SK-N-SH (cell line): ENCODE measurements at regions not wholly inside any gene's neighbourhood (a gene's known extent, or its start where the extent isn't known, plus 50 kb on each side); places are given as distances from the start of the nearest gene placed in this dataset.

ENCODE experiments used
- CTCF ChIA-PET: fragments of 300-600, 350-600 bp; formaldehyde crosslinking; extraction: SDS; loops from one replicate; lab custom pipeline; 2021; lab: Yijun Ruan, JAX
- POLR2A ChIA-PET: fragments of 350-600 bp; sonication (Branson Sonifier 250); formaldehyde crosslinking; extraction: SDS; loops from one replicate; lab custom pipeline; 2020; ENCODE audit warnings: antibody characterized with exemption, inconsistent platforms; lab: Yijun Ruan, JAX
- DNase-seq: peaks from one replicate; pipeline ENCODE4 v3.0.0; 2012
- H2AFZ ChIP-seq: fragments of 200-600 bp; sonication (generic); 2 replicates; pipeline ENCODE4 v1.8.1; 2016; ENCODE audit warnings: antibody characterized with exemption, mild to moderate bottlenecking, low read depth
- H3F3A ChIP-seq: fragments of 200-600 bp; sonication (generic); replicated peaks from 2 replicates; pipeline ENCODE3; 2016; ENCODE audit warnings: antibody characterized with exemption, mild to moderate bottlenecking; ENCODE audit not compliant: insufficient read depth
- H3K27ac ChIP-seq, 2 experiments: fragments of 200-500 bp in 1 of 2; fragments of 200-600 bp in 1 of 2; sonication (Bioruptor generic) in 1 of 2; sonication (generic), shearing (Covaris generic) in 1 of 2; 2 replicates each; pipeline versions ENCODE4 v1.5.1 to v1.6.1; 2014 to 2016; ENCODE audit warnings: low read depth in 2 of 2, inconsistent platforms in 1 of 2, low read length in 1 of 2, mild to moderate bottlenecking in 1 of 2, mixed read lengths in 1 of 2
- H3K27me3 ChIP-seq: fragments of 200-600 bp; sonication (generic), shearing (Covaris generic); 2 replicates; pipeline ENCODE4 v1.6.1; 2016; ENCODE audit warnings: mixed run types; ENCODE audit not compliant: insufficient read depth
- H3K36me3 ChIP-seq, 2 experiments: fragments of 200-500 bp in 1 of 2; fragments of 200-600 bp in 1 of 2; sonication (Bioruptor generic) in 1 of 2; sonication (generic) in 1 of 2; replicated peaks in 1 of 2; 2 replicates each; pipeline versions ENCODE3 to v1.5.1; 2014 to 2016; ENCODE audit warnings: low read length in 1 of 2, mild to moderate bottlenecking in 1 of 2; ENCODE audit not compliant: insufficient read depth in 2 of 2, control insufficient read depth in 1 of 2
- H3K4me1 ChIP-seq, 2 experiments: fragments of 200-500 bp in 1 of 2; fragments of 200-600 bp in 1 of 2; sonication (Bioruptor generic) in 1 of 2; sonication (generic), shearing (Covaris generic) in 1 of 2; 2 replicates each; pipeline versions ENCODE4 v1.5.1 to v1.6.1; 2014 to 2016; ENCODE audit warnings: low read depth in 1 of 2, low read length in 1 of 2, mixed run types in 1 of 2; ENCODE audit not compliant: insufficient read depth in 2 of 2, control insufficient read depth in 1 of 2
- H3K4me2 ChIP-seq: fragments of 200-600 bp; sonication (generic), shearing (Covaris generic); 2 replicates; pipeline ENCODE4 v1.6.1; 2017; ENCODE audit warnings: mixed run types
- H3K4me3 ChIP-seq, 2 experiments: fragments of 200-500 bp in 1 of 2; fragments of 200-600 bp in 1 of 2; sonication (Bioruptor generic) in 1 of 2; sonication (generic), shearing (Covaris generic) in 1 of 2; 2 replicates each; pipeline versions ENCODE4 v1.5.1 to v1.8.1; 2014 to 2016; ENCODE audit warnings: low read depth in 2 of 2, inconsistent platforms in 1 of 2, low read length in 1 of 2, mild to moderate bottlenecking in 1 of 2, mixed read lengths in 1 of 2, moderate library complexity in 1 of 2
- H3K79me2 ChIP-seq: fragments of 200-600 bp; sonication (generic); 2 replicates; pipeline ENCODE4 v1.8.1; 2017; ENCODE audit warnings: mild to moderate bottlenecking; ENCODE audit not compliant: insufficient read depth
- H3K9ac ChIP-seq: fragments of 200-600 bp; sonication (generic); 2 replicates; pipeline ENCODE4 v1.6.1; 2017; ENCODE audit warnings: mixed run types
- H3K9me2 ChIP-seq: fragments of 200-600 bp; sonication (generic); 2 replicates; pipeline ENCODE4 v1.6.1; 2017; ENCODE audit warnings: mixed run types
- H3K9me3 ChIP-seq: fragments of 200-600 bp; sonication (generic); 2 replicates; pipeline ENCODE4 v1.6.1; 2017; ENCODE audit warnings: mixed run types, mild to moderate bottlenecking, moderate library complexity
- H4K20me1 ChIP-seq: fragments of 200-600 bp; sonication (generic); 2 replicates; pipeline ENCODE4 v1.6.1; 2017; ENCODE audit warnings: mild to moderate bottlenecking, mixed run types; ENCODE audit not compliant: insufficient read depth
- CTCF ChIP-seq: fragments of 200-600 bp; sonication (generic); IDR thresholded peaks from 2 replicates; pipeline ENCODE4 v1.6.1; 2017; ENCODE audit warnings: antibody characterized with exemption, mild to moderate bottlenecking, moderate library complexity
- ELF1 ChIP-seq: IDR thresholded peaks from 2 replicates; pipeline ENCODE4 v1.4.0; 2012
- EZH2phosphoT487 ChIP-seq: fragments of 200-600 bp; sonication (generic); IDR thresholded peaks from 2 replicates; pipeline ENCODE4 v1.6.1; 2017; ENCODE audit warnings: low read depth, mixed run types, mild to moderate bottlenecking, antibody characterized with exemption, moderate library complexity, borderline replicate concordance
- FOXJ3 ChIP-seq: sonication (generic); formaldehyde crosslinking; IDR thresholded peaks from 2 replicates; pipeline ENCODE4 v1.5.1; 2020; ENCODE audit warnings: mild to moderate bottlenecking, missing genetic modification reagents
- FOXM1 ChIP-seq: IDR thresholded peaks from 2 replicates; pipeline ENCODE4 v1.4.0; 2012; ENCODE audit warnings: low read depth, mild to moderate bottlenecking
- MEF2A ChIP-seq: IDR thresholded peaks from 2 replicates; pipeline ENCODE4 v1.4.0; 2012; ENCODE audit warnings: low read depth, borderline replicate concordance
- MXI1 ChIP-seq: IDR thresholded peaks from 2 replicates; pipeline ENCODE4 v1.6.1; 2012; ENCODE audit warnings: mild to moderate bottlenecking, low read depth, low read length, improper control_type of control experiment
- NFIC ChIP-seq: IDR thresholded peaks from 2 replicates; pipeline ENCODE4 v1.4.0; 2012; ENCODE audit warnings: borderline replicate concordance
- NRF1 ChIP-seq: IDR thresholded peaks from 2 replicates; pipeline ENCODE4 v1.6.1; 2012; ENCODE audit warnings: low read depth, mild to moderate bottlenecking, low read length
- RFX5 ChIP-seq: IDR thresholded peaks from 2 replicates; pipeline ENCODE4 v1.6.1; 2012; ENCODE audit warnings: mild to moderate bottlenecking, improper control_type of control experiment, low read length
- TCF12 ChIP-seq: IDR thresholded peaks from 2 replicates; pipeline ENCODE4 v1.4.0; 2012
- TEAD4 ChIP-seq: IDR thresholded peaks from 2 replicates; pipeline ENCODE4 v1.4.0; 2012; ENCODE audit warnings: mild to moderate bottlenecking, borderline replicate concordance; ENCODE audit not compliant: insufficient read depth
- USF1 ChIP-seq: IDR thresholded peaks from 2 replicates; pipeline ENCODE4 v1.4.0; 2012; ENCODE audit warnings: low read depth, borderline replicate concordance
- USF2 ChIP-seq: fragments of 150-350 bp; IDR thresholded peaks from 2 replicates; pipeline ENCODE4 v1.6.1; 2017; ENCODE audit warnings: antibody characterized with exemption, low read length, low read depth, borderline replicate concordance
- WGBS: methylation state at CpG from one replicate; pipeline ENCODE4 v1.1.6; 2017; ENCODE audit warnings: low lambda C conversion rate; 5-methylcytosine and 5-hydroxymethylcytosine counted together

DNA sequence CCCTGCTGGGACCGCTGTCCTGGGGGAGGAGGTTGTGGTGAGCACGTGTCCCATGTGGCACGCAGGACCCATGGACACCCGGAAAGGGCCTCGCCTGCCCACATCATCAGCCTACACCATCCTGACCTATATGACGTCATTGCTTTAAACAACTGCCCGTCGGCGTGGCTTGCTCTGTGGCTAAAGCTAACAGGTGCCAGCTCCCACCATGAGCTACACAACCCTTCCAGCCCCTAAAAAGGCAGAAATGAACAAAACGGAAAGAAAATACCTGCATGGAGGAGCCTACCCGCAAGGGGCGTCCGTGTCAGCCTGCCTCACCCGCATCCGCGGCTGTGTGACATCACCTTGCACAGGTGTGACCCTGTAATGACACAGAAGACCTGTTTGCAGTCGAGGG is 481.8 kb downstream of the BRD1 start:
- H2AFZ ChIP-seq, result no peak overlapping the region
- WGBS, result 53% methylated on average over 16 of the region's 17 CpGs
- TF ChIP-seq EZH2phosphoT487 (no peak), TEAD4 (no peak), USF2 (no peak), FOXJ3 (no peak), TCF12 (no peak), USF1 (no peak), NFIC (no peak), MXI1 (no peak), RFX5 (no peak), NRF1 (no peak), FOXM1 (no peak), CTCF (no peak), ELF1 (no peak), MEF2A (no peak)
- no peaks in the 10 kb centered on the region; a peak in 1 of 4 replicates for H3K4me1 ChIP-seq
- no peak overlapping the region for H3K4me3 ChIP-seq
- no peaks in the 10 kb centered on the region for H4K20me1 ChIP-seq
- no peak for DNase-seq
- no peak overlapping the region for H3K27ac ChIP-seq
- H3K79me2 ChIP-seq, result no peaks in the 10 kb centered on the region
- no peaks in the 10 kb centered on the region for H3F3A ChIP-seq
- H3K9me2 ChIP-seq, result no peaks in the 10 kb centered on the region
- H3K9ac ChIP-seq, result no peak overlapping the region
- H3K36me3 ChIP-seq, result no peaks in the 10 kb centered on the region
- H3K4me2 ChIP-seq, result no peak overlapping the region
- peaks cover 3% of the 10 kb centered on the region; the same call in 1 of the 2 replicates for H3K27me3 ChIP-seq
- ChIA-PET POLR2A (no interaction called here), CTCF (no interaction called here)
- no peaks in the 10 kb centered on the region for H3K9me3 ChIP-seq

- Histone ChIP-seq H3K4me2 (no peak overlapping the region), H3K36me3 (no peaks in the 10 kb centered on the region), H3K27me3 (no peaks in the 10 kb centered on the region; the same call in 1 of the 2 replicates), H3K9ac (no peak overlapping the region), H3K4me3 (no peak overlapping the region), H3F3A (no peaks in the 10 kb centered on the region), H4K20me1 (no peaks in the 10 kb centered on the region), H2AFZ (no peak overlapping the region), H3K79me2 (no peaks in the 10 kb centered on the region), H3K9me2 (no peaks in the 10 kb centered on the region), H3K27ac (no peak overlapping the region), H3K9me3 (no peaks in the 10 kb centered on the region), H3K4me1 (no peaks in the 10 kb centered on the region; a peak in 1 of 4 replicates)
- no peak for DNase-seq
- ChIA-PET CTCF (no interaction called here), POLR2A (no interaction called here)
- TF ChIP-seq USF1 (no peak), MXI1 (no peak)
- 35% methylated on average over 7 of the region's 7 CpGs for WGBS
Observed at GRCh38 chr22:49344656-49345055, 483.0 kb downstream of the BRD1 start.
